ENCODE measurements at regions not wholly inside any gene's neighbourhood (a gene's known extent, or its start where the extent isn't known, plus 50 kb on each side); places are given as distances from the start of the nearest gene placed in this dataset.

DNA sequence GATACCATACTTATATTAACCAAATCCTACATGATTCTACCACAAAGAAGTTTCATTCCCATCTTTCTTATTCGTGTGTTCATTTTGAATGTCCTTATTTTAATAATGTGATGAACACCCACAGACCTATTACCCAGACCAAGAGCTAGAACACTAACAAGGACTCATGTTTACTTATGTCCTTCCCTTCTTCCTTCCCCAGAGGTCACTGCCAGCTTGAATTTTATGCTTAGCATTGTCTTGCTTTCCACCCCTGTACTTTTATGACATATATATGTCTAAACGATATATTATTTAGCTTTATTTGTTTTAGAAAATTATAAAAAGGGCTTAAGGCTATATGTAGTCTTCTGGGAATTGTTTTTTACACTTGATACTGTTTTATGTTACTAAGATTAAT lies 238.6 kb downstream of the LRIG3 start:
- TF ChIP-seq POLR2AphosphoS5 (IDR thresholded peaks at IDR 0.05; ENCODE audit: low read depth, low read length) (no peak), CTCF (IDR thresholded peaks at IDR 0.05) (no peak), TCF7L2 (IDR thresholded peaks at IDR 0.05; ENCODE audit: low read depth, low read length) (no peak), SIN3A (IDR thresholded peaks at IDR 0.05; ENCODE audit: borderline replicate concordance, insufficient read depth, low read depth, low read length) (no peak)
- TF ChIP-seq, protein P1, sequence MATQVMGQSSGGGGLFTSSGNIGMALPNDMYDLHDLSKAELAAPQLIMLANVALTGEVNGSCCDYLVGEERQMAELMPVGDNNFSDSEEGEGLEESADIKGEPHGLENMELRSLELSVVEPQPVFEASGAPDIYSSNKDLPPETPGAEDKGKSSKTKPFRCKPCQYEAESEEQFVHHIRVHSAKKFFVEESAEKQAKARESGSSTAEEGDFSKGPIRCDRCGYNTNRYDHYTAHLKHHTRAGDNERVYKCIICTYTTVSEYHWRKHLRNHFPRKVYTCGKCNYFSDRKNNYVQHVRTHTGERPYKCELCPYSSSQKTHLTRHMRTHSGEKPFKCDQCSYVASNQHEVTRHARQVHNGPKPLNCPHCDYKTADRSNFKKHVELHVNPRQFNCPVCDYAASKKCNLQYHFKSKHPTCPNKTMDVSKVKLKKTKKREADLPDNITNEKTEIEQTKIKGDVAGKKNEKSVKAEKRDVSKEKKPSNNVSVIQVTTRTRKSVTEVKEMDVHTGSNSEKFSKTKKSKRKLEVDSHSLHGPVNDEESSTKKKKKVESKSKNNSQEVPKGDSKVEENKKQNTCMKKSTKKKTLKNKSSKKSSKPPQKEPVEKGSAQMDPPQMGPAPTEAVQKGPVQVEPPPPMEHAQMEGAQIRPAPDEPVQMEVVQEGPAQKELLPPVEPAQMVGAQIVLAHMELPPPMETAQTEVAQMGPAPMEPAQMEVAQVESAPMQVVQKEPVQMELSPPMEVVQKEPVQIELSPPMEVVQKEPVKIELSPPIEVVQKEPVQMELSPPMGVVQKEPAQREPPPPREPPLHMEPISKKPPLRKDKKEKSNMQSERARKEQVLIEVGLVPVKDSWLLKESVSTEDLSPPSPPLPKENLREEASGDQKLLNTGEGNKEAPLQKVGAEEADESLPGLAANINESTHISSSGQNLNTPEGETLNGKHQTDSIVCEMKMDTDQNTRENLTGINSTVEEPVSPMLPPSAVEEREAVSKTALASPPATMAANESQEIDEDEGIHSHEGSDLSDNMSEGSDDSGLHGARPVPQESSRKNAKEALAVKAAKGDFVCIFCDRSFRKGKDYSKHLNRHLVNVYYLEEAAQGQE (IDR thresholded peaks at IDR 0.05; ENCODE audit: insufficient read depth in 1 of 2, low read depth in 2 of 2, low read length in 1 of 2), result no peak
- Histone ChIP-seq H3K9me3 (ENCODE audit: control insufficient read depth, insufficient read depth, low read depth, low read length) (peaks cover 6% of the 10 kb centered on the region; the same call in 1 of the 2 replicates), H3K36me3 (ENCODE audit: control insufficient read depth, insufficient read depth, low read length) (no peaks in the 10 kb centered on the region; the same call in 1 of the 2 replicates), H3K27ac (ENCODE audit: low read length) (no peak overlapping the region), H3K27me3 (ENCODE audit: control insufficient read depth, insufficient read depth, low read length) (no peaks in the 10 kb centered on the region), H3K4me1 (ENCODE audit: control insufficient read depth, insufficient read depth, low read length) (no peaks in the 10 kb centered on the region), H3K4me3 (ENCODE audit: low read depth in 2 of 2, low read length in 2 of 2) (no peak overlapping the region)
- DNase-seq (ENCODE audit: low read depth, low spot score), result no peak
- BruUV-seq (replicated peaks), result no TSS peak
- no peak for ATAC-seq
- intact Hi-C loops (cut with micrococcal nuclease; ENCODE audit: unreplicated experiment) (no loop called here), in situ Hi-C loops (cut with HindIII; ENCODE audit: low pct_unique_long_range_greater_than_20kb, low sequenced_read_pairs) (no loop called here)
- ChIA-PET CTCF (no interaction called here), POLR2A (no interaction called here)

DNA sequence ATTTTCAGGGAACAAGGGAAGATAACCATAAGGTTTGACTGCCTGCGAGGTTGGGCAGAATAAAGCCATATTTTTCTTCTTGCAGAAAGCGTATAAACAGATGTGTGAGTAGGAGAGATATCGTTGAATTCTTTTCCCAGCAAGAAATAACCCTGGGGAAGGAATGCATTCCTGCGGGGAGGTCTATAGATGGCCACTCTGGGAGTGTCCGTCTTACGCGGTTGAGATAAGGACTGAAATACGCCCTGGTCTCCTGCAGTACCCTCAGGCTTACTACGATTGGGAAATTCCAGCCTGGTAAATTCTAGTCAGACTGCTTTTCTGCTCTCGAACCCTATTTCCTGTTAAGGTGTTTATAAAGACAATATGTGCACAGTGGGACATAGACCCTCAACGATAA lies 225.0 kb downstream of the LRIG3 start:
- DNase-seq (ENCODE audit: low read depth, low spot score), result no peak
- in situ Hi-C loops (cut with HindIII; ENCODE audit: low pct_unique_long_range_greater_than_20kb, low sequenced_read_pairs), result no loop called here
- H3K4me1 ChIP-seq (ENCODE audit: control insufficient read depth, insufficient read depth, low read length), result no peaks in the 10 kb centered on the region
- no TSS peak for BruUV-seq (replicated peaks)
- TF ChIP-seq POLR2AphosphoS5 (IDR thresholded peaks at IDR 0.05; ENCODE audit: low read depth, low read length) (no peak), TCF7L2 (IDR thresholded peaks at IDR 0.05; ENCODE audit: low read depth, low read length) (no peak), SIN3A (IDR thresholded peaks at IDR 0.05; ENCODE audit: borderline replicate concordance, insufficient read depth, low read depth, low read length) (no peak), CTCF (IDR thresholded peaks at IDR 0.05) (no peak)
- TF ChIP-seq, protein P1 (IDR thresholded peaks at IDR 0.05; ENCODE audit: insufficient read depth in 1 of 2, low read depth in 2 of 2, low read length in 1 of 2), result no peak
- ChIA-PET POLR2A (no interaction called here), CTCF (no interaction called here)
- intact Hi-C loops (cut with micrococcal nuclease; ENCODE audit: unreplicated experiment), result no loop called here
- H3K4me3 ChIP-seq (ENCODE audit: low read depth in 2 of 2, low read length in 2 of 2), result no peak overlapping the region
- H3K27me3 ChIP-seq (ENCODE audit: control insufficient read depth, insufficient read depth, low read length), result no peaks in the 10 kb centered on the region
- H3K27ac ChIP-seq (ENCODE audit: low read length), result no peak overlapping the region
- H3K9me3 ChIP-seq (ENCODE audit: control insufficient read depth, insufficient read depth, low read depth, low read length), result no peaks in the 10 kb centered on the region
- no peak for ATAC-seq
- no peaks in the 10 kb centered on the region for H3K36me3 ChIP-seq (ENCODE audit: control insufficient read depth, insufficient read depth, low read length)

All from Panc1 (cell line).